Astrocyte of the spinal cord (primary cell): ENCODE measurements at regions not wholly inside any gene's neighbourhood (a gene's known extent, or its start where the extent isn't known, plus 50 kb on each side); places are given as distances from the start of the nearest gene placed in this dataset.
"Not testable (repeated sequence)": the region's sequence is repeated elsewhere in the genome, so short reads cannot be mapped to it uniquely, and the experiment has no call there.

Experiments used
- DNase-seq: peaks from one replicate; pipeline ENCODE4 v3.0.0; 2011; ENCODE audit warnings: low read depth, low spot score
- H3K4me3 ChIP-seq: 2 replicates; pipeline ENCODE4 v1.5.1; 2011; ENCODE audit warnings: low read depth, mild to moderate bottlenecking, low read length, moderate library complexity
- CTCF ChIP-seq: IDR thresholded peaks from 2 replicates; pipeline ENCODE4 v1.5.1; 2012; ENCODE audit warnings: low read depth, mild to moderate bottlenecking, low read length, inconsistent platforms
- in situ Hi-C: cut with HindIII; loops from 2 replicates; pipeline ENCODE4 v1.10.0; 2017; ENCODE audit warnings: low sequenced_read_pairs

GRCh38 chr5:163108351-163108750 is 329.0 kb upstream of the CCNG1 start:
- in situ Hi-C loops = no loop called here
- TF ChIP-seq CTCF = no peak
- H3K4me3 ChIP-seq = no peak overlapping the region
- no peak for DNase-seq

- H3K4me3 ChIP-seq = no peak overlapping the region
- in situ Hi-C loops = no loop called here
- no peak for DNase-seq
- no peak for TF ChIP-seq CTCF
Measured at GRCh38 chr5:163115011-163115410, 322.4 kb upstream of the CCNG1 start.

GRCh38 chr5:163116618-163117017 is 320.8 kb upstream of the CCNG1 start:
- DNase-seq, H3K4me3 ChIP-seq, in situ Hi-C loops: not testable (repeated sequence)

- no peak for DNase-seq
- no peak overlapping the region for H3K4me3 ChIP-seq
- TF ChIP-seq CTCF = no peak
- in situ Hi-C loops = no loop called here
Measured at GRCh38 chr5:163134061-163134460, 303.3 kb upstream of the CCNG1 start.

GRCh38 chr5:163135849-163136248 is 301.5 kb upstream of the CCNG1 start:
- no peak for TF ChIP-seq CTCF
- H3K4me3 ChIP-seq = no peak overlapping the region
- no peak for DNase-seq
- in situ Hi-C loops = no loop called here

- no peak overlapping the region for H3K4me3 ChIP-seq
- in situ Hi-C loops = no loop called here
- no peak for TF ChIP-seq CTCF
- no peak for DNase-seq
Measured at GRCh38 chr5:163161512-163161911, 275.9 kb upstream of the CCNG1 start.

GRCh38 chr5:163162645-163163044 is 274.8 kb upstream of the CCNG1 start:
- in situ Hi-C loops = no loop called here
- TF ChIP-seq CTCF = no peak
- H3K4me3 ChIP-seq = no peak overlapping the region
- DNase-seq = no peak
